HG03066 (cell line): ENCODE measurements at regions not wholly inside any gene's neighbourhood (a gene's known extent, or its start where the extent isn't known, plus 50 kb on each side); places are given as distances from the start of the nearest gene placed in this dataset.
"Not testable (repeated sequence)": the region's sequence is repeated elsewhere in the genome, so short reads cannot be mapped to it uniquely, and the experiment has no call there.

Experiments
- ATAC-seq: cut with Tn5 transposase; IDR thresholded peaks from one replicate; pipeline ENCODE4 v1.9.1; 2021; ENCODE audit warnings: low read depth; ENCODE audit not compliant: unreplicated experiment

GRCh38 chr6:149127212-149127611, 190.3 kb upstream of the TAB2 start:
- ATAC-seq = no peak

DNA sequence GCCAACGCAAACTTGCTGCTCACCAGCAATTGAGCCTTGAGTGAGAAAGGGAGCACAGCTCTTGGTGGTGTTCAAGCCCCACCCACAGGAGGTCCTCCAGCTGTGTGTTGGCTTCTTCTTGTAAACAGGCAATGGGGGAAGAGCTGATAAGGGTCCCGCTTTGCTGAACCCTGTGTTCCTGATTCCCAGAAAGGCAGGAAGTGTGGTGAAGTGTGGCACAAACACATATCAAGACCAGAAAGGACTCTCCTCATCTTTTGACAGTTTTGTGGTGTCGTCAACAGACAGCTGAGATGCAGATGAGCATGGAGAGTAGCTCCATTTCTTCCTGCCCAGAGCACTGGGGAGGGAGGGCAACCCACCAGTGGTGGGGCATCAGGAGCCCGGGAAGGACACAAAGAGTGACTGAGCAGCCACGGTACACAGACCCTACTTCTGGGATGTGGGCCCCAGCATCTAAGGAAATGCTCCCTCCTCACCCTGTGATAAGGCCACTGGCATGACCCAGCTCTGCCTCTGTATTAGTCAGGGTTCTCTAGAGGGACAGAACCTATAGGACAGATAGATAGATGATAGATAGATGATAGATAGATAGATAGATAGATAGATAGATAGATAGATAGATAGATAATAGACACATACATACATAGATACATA, 188.9 kb upstream of the TAB2 start:
- no peak for ATAC-seq

GRCh38 chr6:149129371-149130077, 188.0 kb upstream of the TAB2 start:
- no peak for ATAC-seq

DNA sequence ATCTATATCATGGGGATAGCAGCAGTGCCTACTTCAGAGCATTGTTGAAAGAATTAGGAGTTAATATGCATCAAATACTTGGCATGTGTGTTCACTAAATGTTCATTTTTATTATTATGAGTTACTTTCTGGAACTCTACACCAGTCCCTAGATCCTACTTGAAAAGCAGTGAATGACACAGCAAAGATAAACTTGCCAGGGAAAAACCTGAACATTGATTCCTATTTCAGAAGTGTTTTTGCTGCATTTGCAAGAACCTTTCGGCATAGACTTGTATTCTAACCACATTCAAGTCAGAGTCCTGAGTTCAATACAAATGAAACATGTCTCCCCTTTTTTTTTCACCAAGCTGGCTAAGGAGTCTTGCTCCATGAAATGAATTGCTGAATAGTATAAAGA, 187.4 kb upstream of the TAB2 start:
- no peak for ATAC-seq

DNA sequence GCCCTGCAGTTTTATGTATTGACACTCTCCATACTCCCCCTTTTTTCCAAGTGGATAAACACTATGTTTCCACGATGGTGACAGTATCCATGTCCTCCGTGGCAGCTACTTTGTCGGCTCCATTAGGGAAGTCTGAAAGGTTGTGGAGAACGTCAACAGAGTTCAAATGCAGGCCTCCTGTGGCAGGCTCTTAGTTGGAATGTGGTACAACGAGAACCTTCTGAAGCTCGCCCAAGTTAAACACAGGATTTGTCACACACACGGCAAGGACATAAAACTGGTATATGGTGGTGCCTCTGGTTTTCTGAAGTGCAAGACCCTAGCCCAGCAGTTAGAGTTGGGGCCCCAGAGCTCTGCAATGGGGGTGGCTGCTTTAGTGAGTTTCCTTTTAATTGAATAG, 187.0 kb upstream of the TAB2 start:
- ATAC-seq = no peak

DNA sequence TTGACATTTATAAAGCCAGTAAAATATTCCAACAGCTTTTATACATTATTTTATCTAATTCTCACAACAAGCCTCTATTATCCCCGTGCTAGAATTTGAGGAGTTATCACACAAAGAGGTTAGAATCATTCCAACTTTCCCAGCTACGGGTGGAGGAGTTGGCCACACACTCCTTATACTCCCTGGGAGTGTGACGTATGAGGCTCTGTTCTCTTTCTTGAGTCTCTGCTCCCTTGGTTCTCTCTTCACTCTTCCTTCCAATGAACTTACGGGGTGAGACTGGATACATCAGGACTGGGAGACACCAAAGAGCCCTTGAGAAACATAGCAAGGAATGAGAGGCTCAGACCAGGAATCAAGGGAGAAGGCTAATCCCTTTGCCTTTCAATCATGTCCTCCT, 185.6 kb upstream of the TAB2 start:
- ATAC-seq = no peak

GRCh38 chr6:149132336-149132735, 185.2 kb upstream of the TAB2 start:
- ATAC-seq = no peak

DNA sequence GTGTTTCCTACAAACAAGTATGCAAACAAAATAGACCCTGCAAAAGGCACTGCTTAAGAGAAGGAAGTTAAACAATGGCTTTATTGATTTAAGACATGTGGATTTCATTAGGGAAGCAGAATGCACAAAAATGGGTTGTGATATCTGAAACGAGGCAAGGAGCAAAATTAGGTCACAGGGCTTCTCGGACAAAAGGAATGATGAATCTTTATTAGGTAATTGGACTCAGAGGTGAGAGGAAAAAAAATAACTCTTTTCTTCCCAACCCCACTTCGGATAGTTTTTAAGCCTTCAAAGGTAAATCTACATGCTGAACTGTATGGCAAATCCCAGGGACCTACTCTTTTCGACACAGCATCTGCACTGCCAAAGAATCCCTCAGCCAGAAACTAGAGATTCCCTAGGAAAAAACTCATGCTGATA, 183.0 kb upstream of the TAB2 start:
- ATAC-seq = no peak

DNA sequence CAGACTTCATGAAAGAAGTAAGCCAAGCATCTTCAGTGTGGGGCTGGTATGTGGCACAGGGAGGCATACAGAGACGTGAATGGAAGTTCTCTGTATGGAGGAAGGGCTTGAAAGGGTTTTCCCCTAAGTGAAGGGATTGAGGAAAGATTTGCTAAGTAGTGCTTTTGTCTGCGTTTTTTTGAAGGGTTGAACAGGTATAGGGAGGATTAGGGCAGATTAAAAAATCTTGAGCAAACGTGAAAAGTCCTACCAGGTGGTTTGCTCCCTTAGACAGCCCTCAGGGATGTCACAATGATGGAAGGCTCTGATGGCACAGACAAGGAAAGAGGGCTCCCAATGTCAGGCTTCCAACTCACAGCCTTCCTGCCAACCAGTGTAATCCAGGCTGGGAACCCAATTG, 181.7 kb upstream of the TAB2 start:
- no peak for ATAC-seq

GRCh38 chr6:149136273-149136912, 181.1 kb upstream of the TAB2 start:
- no peak for ATAC-seq

DNA sequence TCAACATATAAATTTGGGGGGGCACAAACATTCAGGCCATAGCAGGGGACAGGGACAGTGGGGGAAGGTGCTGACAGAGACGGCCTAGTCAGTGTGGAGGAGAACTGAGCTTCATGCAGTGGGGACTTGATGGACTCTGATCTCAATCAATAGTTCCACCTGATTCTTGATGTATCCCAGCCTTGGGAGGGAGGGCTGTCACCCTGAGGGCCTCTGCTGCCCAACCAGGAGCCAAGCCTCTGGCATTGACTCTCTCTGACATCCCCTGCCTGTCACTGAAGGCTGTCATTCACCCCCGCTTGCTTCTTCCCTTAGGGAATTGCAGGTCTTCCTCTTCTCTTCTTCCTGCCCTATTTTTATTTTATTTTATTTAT, 180.6 kb upstream of the TAB2 start:
- no peak for ATAC-seq

- no peak for ATAC-seq
Measured at GRCh38 chr6:149137594-149137993, 179.9 kb upstream of the TAB2 start.

DNA sequence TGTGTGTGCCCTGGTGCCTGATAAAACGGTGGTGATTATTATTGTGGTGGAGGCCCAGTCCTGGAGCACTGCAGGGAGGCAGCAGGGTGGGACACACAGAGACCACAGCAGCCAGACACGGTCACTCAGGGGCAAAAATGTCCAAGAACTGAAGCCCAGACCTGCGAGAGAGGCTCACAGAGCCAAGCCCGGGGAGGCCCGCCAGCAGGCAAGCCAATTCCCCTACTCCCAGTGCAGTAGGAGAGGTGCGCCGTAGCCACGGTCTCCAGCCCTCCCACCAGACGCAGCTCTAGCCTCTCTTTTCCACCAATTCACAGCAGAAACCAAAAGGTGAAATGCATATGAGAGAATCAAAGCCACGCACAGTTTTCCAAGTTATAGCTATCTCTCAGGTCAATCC, 179.4 kb upstream of the TAB2 start:
- ATAC-seq = no peak

GRCh38 chr6:149138699-149139294, 178.7 kb upstream of the TAB2 start:
- no peak for ATAC-seq

GRCh38 chr6:149139782-149140136, 177.8 kb upstream of the TAB2 start:
- no peak for ATAC-seq

DNA sequence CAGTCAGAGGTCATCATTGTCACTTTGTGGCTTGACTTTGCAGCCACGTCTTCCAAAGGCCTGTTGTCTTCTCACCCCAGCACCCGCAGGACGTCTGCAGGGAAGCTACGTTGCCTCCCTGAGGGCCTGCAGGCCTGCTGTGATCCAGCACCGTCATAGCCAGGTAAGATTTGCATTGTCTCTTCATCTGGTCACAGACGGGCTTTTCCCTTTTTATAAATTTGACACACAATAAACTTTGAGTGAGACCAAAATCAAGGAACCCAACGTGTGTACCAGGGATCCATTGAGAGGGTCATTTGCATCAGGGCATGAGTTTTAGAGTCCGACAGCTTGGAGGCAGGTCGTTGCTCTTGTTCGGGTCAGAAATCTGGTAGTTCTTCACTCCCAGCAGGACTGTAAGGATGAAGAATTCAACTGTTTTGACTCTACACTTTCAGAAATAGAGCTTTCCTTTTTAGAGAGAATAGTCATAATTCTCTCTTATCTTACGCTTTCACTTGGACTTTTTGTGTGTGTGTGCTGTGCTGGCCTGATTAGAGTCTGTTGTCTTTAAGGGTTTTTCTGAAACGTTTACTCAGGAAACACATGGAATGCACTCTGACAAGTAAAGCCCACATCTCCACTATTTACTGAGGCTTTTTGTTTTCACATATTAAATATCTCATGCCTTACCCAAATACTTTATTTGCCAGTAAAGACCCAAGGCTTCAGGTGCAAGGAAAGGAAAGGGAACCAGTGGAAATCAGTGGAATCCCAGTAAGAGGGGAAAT, 177.2 kb upstream of the TAB2 start:
- ATAC-seq = peak; percentile 73

DNA sequence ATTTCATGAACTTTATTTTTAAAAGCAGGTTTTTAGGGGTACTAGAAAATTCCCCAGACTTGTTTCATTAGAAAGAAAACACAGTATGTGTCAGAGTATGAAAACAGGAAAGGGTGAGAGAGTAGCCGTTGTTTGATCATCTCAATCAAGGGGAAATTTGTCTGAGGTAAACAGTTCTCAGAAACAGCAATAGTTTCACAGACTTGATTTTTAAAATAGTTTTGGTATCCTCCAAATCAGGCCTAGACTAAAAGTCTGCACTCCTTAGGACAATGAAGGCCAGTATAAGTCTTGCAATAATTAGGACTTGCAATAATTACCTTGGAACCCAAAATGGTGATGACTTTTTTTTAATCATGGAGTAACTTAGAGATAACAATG, 176.6 kb upstream of the TAB2 start:
- ATAC-seq = no peak

DNA sequence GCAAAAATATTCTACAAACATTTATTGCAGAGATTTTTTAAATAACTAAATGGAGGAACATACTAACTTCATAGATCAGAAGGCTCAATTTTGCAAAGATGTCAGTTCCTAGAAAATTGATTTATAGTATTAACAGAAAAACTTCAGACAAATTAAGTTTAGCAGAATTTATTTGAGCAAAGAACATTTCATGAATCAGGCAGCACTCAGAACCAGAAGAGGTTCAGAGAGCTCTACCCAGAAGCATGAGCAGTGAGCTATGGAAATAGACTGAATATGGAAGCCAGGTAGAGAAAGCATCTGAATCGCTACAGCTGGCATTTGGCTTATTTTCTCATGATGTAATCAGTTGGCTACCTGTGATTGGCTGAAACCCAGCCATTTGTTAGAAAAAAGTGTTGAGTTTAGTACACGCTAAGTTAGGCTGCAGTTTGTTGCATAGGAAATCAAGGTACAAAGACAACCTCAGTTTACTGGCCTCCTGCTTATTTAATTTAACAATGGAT, 174.5 kb upstream of the TAB2 start:
- no peak for ATAC-seq

GRCh38 chr6:149145800-149146199, 171.7 kb upstream of the TAB2 start:
- ATAC-seq = not testable (repeated sequence)

GRCh38 chr6:149147195-149147594, 170.3 kb upstream of the TAB2 start:
- ATAC-seq = no peak
